Type B pancreatic cell (in vitro differentiated cells): ENCODE measurements at regions not wholly inside any gene's neighbourhood (a gene's known extent, or its start where the extent isn't known, plus 50 kb on each side); places are given as distances from the start of the nearest gene placed in this dataset.

Experiments
- DNase-seq: peaks from one replicate; pipeline ENCODE4 v3.0.0; 2021; ENCODE audit warnings: mixed read lengths; ENCODE audit not compliant: unreplicated experiment; ENCODE audit errors: extremely low spot score
- H3K27ac Mint-ChIP-seq: 2 replicates; pipeline ENCODE4 v1.8.0; 2021; ENCODE audit warnings: mild to moderate bottlenecking, mixed read lengths
- H3K27me3 Mint-ChIP-seq: 2 replicates; pipeline ENCODE4 v1.8.0; 2021; ENCODE audit warnings: mixed read lengths
- H3K36me3 Mint-ChIP-seq: 2 replicates; pipeline ENCODE4 v1.8.0; 2021; ENCODE audit warnings: mixed read lengths
- H3K4me1 Mint-ChIP-seq: one replicate; pipeline ENCODE4 v1.8.0; 2021; ENCODE audit warnings: mixed read lengths; ENCODE audit not compliant: unreplicated experiment
- H3K4me3 Mint-ChIP-seq: 2 replicates; pipeline ENCODE4 v1.8.0; 2021; ENCODE audit warnings: mild to moderate bottlenecking, mixed read lengths
- H3K9me3 Mint-ChIP-seq: 2 replicates; pipeline ENCODE4 v1.8.0; 2021; ENCODE audit warnings: mixed read lengths
- TF ChIP-seq, protein P1 (sequence below): fragments of 200-600 bp; sonication (generic); conservative IDR thresholded peaks from 2 replicates; pipeline ENCODE4 v1.5.0; 2021; ENCODE audit warnings: antibody characterized with exemption, mild to moderate bottlenecking

DNA sequence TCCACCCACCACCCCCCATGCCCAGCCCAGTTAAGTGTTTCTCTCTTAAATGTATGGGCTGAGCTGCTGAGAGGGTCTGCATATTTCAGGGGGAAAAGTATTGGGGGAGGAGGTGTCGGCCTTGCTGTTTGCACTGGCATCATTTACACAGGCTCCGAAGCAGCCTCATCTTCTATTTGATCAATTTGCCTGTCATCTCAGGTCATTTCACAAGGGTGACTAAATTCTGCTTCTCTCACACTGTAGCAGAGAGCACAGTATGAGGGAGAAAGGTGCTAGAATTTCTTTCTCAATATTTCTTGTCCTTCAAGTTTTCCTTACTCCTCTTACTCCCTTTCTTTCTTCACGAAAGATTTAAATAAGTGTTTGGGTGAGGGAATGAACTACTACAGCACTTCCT, 135.9 kb downstream of the AACS start:
- Mint-ChIP-seq H3K4me1 (no peaks in the 10 kb centered on the region), H3K4me3 (no peak overlapping the region), H3K27ac (no peak overlapping the region), H3K36me3 (no peaks in the 10 kb centered on the region), H3K27me3 (peaks cover 52% of the 10 kb centered on the region), H3K9me3 (no peaks in the 10 kb centered on the region)
- TF ChIP-seq, protein P1, sequence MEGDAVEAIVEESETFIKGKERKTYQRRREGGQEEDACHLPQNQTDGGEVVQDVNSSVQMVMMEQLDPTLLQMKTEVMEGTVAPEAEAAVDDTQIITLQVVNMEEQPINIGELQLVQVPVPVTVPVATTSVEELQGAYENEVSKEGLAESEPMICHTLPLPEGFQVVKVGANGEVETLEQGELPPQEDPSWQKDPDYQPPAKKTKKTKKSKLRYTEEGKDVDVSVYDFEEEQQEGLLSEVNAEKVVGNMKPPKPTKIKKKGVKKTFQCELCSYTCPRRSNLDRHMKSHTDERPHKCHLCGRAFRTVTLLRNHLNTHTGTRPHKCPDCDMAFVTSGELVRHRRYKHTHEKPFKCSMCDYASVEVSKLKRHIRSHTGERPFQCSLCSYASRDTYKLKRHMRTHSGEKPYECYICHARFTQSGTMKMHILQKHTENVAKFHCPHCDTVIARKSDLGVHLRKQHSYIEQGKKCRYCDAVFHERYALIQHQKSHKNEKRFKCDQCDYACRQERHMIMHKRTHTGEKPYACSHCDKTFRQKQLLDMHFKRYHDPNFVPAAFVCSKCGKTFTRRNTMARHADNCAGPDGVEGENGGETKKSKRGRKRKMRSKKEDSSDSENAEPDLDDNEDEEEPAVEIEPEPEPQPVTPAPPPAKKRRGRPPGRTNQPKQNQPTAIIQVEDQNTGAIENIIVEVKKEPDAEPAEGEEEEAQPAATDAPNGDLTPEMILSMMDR, result no peak
- DNase-seq, result no peak

DNA sequence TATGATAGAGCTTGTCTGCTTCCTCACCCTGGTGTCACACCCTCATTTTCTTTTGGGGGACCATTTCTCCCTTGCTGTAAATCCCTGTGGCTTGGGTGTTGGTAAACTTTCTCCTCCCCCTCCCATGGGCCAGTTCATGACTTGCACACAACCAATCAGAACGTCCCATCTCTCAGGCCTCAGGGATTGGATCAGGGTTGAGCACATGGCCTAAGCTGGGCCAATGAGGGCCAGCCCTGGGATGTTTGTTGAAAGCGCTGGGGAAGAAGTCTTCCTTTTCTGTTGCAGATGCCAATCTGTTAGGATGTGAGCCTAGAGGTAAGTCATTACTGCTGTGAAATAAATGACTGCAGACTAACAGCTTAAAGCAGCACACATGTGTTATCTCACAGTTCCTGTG, 136.7 kb downstream of the AACS start:
- H3K4me3 Mint-ChIP-seq, result no peak overlapping the region
- no peak overlapping the region for H3K27ac Mint-ChIP-seq
- DNase-seq, result no peak
- H3K4me1 Mint-ChIP-seq, result no peaks in the 10 kb centered on the region
- TF ChIP-seq, protein P1, result no peak
- no peaks in the 10 kb centered on the region for H3K36me3 Mint-ChIP-seq
- no peaks in the 10 kb centered on the region for H3K9me3 Mint-ChIP-seq
- H3K27me3 Mint-ChIP-seq, result peaks cover 55% of the 10 kb centered on the region

DNA sequence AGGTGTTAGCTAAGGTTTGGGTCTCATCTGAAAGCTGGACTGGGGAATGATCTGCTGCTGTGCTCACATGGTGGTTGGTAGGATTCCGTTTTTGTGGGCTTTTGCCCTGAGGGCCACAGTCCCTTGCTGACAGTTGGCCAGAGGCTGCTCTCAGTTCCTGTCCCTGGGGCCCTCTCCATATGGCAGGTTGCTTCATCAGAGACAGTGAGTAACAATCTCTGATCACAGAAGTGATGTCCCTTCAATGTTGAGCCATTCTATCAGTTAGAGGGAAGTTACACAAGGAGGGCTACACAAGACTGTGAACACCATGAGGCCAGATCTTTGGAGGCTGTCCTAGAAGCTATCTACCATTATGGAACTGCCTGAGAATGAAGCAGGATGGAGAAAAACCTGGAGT, 137.2 kb downstream of the AACS start:
- H3K27ac Mint-ChIP-seq, result no peak overlapping the region
- no peaks in the 10 kb centered on the region for H3K9me3 Mint-ChIP-seq
- peaks cover 50% of the 10 kb centered on the region for H3K27me3 Mint-ChIP-seq
- no peaks in the 10 kb centered on the region for H3K4me1 Mint-ChIP-seq
- TF ChIP-seq, protein P1, result no peak
- H3K4me3 Mint-ChIP-seq, result no peak overlapping the region
- no peak for DNase-seq
- no peaks in the 10 kb centered on the region for H3K36me3 Mint-ChIP-seq

DNA sequence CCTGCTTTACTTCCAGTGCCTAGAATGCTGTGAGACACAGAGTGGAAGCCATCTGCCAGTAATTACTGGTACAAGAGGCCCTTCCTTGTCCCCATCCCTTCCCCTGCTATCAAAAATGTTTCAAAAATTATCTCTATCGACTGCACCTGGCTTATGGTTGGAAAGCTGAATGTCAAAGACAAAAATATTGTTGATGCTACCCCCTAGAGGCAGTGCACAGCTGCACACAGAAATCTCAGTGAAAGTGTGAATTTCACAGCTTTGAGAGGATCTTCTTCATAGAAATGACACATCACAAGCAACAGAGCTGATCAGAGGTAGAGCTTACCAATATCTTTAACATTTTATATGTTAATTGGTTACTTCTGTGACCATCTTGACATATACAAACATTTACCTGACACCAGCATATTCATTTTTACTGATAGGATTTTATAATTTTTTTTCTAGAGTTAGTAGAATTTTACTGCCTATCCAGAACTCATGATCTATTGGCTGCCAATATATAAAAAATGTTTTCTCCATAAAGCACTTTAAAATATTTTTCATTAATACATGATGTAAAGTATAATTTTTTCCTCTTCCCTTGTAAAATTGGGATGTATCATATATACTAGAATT, 138.0 kb downstream of the AACS start:
- Mint-ChIP-seq H3K4me1 (no peaks in the 10 kb centered on the region), H3K27ac (no peak overlapping the region), H3K27me3 (peaks cover 46% of the 10 kb centered on the region), H3K4me3 (no peak overlapping the region), H3K9me3 (no peaks in the 10 kb centered on the region), H3K36me3 (no peaks in the 10 kb centered on the region)
- TF ChIP-seq, protein P1, result peak; percentile 75
- DNase-seq, result no peak

DNA sequence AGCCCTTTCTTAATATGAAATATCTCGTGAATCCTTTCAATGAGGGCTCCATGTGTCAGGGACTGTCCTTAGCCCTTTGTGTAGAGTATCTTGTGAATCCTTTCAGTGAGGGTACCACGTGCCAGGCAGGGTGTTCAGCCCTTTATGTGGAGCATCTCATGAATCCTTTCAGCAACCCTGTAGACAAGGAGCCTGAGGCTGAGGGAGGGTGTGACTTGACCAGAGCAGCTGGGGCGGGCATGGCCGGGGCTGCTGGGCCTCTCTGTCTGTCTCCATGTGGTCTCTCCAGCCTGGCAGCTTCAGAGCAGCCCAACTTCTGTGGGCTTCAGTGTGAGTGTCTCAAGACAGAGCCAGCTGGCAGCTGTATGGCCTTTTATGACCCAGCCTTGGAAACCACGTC, 140.2 kb downstream of the AACS start:
- Mint-ChIP-seq H3K36me3 (no peaks in the 10 kb centered on the region), H3K27ac (no peak overlapping the region), H3K4me3 (no peak overlapping the region), H3K4me1 (no peaks in the 10 kb centered on the region), H3K27me3 (peaks cover 49% of the 10 kb centered on the region), H3K9me3 (no peaks in the 10 kb centered on the region)
- DNase-seq, result no peak
- TF ChIP-seq, protein P1, result no peak

DNA sequence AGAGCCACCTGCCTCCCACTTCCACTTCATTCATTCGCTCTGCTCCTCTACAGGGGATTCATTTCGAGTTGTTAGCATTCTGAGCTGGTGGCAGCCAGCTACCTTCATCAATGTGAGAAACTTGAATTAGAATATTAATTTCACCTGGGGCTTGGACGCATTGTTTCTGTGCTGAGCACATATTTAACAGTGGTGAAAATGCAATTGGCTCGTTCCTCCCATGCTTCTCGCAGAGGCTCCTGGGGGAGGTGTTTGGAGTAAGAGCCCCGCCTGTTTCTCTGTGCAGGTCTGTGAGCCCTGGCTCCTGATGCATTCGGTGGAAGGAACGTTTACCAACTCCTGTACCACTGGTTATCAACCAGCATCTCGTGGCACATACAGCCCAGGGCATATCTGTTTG, 141.5 kb downstream of the AACS start:
- Mint-ChIP-seq H3K4me1 (no peaks in the 10 kb centered on the region), H3K27me3 (peaks cover 43% of the 10 kb centered on the region), H3K9me3 (no peaks in the 10 kb centered on the region), H3K36me3 (no peaks in the 10 kb centered on the region), H3K27ac (no peak overlapping the region), H3K4me3 (no peak overlapping the region)
- DNase-seq, result no peak
- TF ChIP-seq, protein P1, result no peak
